ENCODE measurements at regions not wholly inside any gene's neighbourhood (a gene's known extent, or its start where the extent isn't known, plus 50 kb on each side); places are given as distances from the start of the nearest gene placed in this dataset.

DNA sequence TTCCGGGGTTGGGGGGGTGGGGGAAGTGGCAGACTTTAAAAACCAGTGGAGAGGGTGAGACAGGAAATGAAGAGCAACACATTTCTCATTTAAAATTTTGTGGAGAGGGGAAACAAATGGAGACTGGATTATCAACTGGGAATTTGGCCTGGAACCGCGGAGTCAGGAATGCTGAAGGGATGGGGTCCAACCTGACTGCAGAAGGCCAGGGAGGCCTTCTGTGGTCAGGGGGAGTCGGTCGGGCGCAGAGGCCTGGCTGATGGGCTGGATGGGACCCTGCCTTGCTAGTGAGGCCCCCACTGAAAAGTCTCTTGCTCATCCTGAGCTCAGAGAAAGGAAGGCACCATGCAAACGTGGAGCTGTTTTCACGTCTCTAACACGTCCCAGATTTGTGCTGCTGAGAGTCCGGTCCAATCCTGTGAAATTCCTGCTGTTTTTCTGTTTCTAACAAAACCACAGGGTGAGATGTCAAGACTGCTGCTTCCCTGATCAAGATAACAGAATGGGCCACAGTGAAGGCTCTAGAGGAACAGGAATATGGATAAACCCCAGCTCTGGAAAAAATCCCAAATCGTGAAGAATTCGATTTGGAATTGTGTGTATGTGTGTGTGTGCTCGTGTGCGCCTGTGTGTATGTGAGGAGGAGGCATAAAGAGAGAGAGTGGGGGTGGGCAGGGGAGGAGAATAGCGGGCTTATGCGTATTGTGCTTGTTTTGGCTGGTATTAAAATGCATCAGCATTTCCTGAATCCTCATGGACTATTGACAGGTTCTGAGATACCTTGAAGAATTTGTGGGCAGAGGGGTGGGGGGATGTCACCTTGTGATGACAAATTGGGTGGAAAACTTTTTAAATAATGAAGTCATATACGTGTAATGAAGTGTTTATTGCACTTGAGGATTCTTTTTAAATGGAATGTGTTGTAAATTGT lies 117.4 kb downstream of the NGF start:
- Mint-ChIP-seq H3K27me3 (ENCODE audit: low read depth) (no peaks in the 10 kb centered on the region), H3K27ac (no peak overlapping the region; a peak in 1 of 7 replicates), H3K4me3 (no peak overlapping the region), H3K9me3 (no peaks in the 10 kb centered on the region), H3K4me1 (peaks cover 24 to 29% of the 10 kb centered on the region in 2 experiments), H3K36me3 (ENCODE audit: insufficient read depth in 1 of 3, low read depth in 3 of 3) (no peaks in the 10 kb centered on the region)
- no peaks in the 10 kb centered on the region for H4K20me1 ChIP-seq (ENCODE audit: control insufficient read depth, insufficient read depth, insufficient read length)
- H3K27me3 ChIP-seq (ENCODE audit: insufficient read depth, low read length) = no peaks in the 10 kb centered on the region
- 100% methylated on average over 1 of the region's 17 CpGs for WGBS (ENCODE audit: extremely low coverage, insufficient read length, low lambda C conversion rate)
- H3K9me3 ChIP-seq (ENCODE audit: control insufficient read depth, low read depth, low read length) = no peaks in the 10 kb centered on the region
- H2BK15ac ChIP-seq (ENCODE audit: low read depth, low read length) = no peak overlapping the region
- H3K18ac ChIP-seq (ENCODE audit: insufficient read length, low read depth, low read length) = no peak overlapping the region
- DNase-seq = no peak
- no peak overlapping the region for H2AK5ac ChIP-seq (ENCODE audit: insufficient read length, low read length)
- no peaks in the 10 kb centered on the region for H3K79me2 ChIP-seq (ENCODE audit: insufficient read depth, low read length)
- H4K5ac ChIP-seq (ENCODE audit: insufficient read length, low read depth, low read length) = no peak overlapping the region
- no peak overlapping the region for H3K27ac ChIP-seq (ENCODE audit: insufficient read length, low read depth, low read length)
- peaks cover 10% of the 10 kb centered on the region; the same call in 1 of the 2 replicates for H3K4me1 ChIP-seq (ENCODE audit: insufficient read depth, low read length)
- H2BK120ac ChIP-seq (ENCODE audit: low read depth, low read length, poor library complexity, severe bottlenecking) = no peak overlapping the region
- no peak overlapping the region for H2AFZ ChIP-seq (ENCODE audit: low read length)
- no peak overlapping the region for H3K4me2 ChIP-seq (ENCODE audit: insufficient read depth, insufficient read length, low read length)
- no peaks in the 10 kb centered on the region for H3K23me2 ChIP-seq (ENCODE audit: insufficient read length, low read depth, low read length, poor library complexity, severe bottlenecking)
- TF ChIP-seq, protein P1, sequence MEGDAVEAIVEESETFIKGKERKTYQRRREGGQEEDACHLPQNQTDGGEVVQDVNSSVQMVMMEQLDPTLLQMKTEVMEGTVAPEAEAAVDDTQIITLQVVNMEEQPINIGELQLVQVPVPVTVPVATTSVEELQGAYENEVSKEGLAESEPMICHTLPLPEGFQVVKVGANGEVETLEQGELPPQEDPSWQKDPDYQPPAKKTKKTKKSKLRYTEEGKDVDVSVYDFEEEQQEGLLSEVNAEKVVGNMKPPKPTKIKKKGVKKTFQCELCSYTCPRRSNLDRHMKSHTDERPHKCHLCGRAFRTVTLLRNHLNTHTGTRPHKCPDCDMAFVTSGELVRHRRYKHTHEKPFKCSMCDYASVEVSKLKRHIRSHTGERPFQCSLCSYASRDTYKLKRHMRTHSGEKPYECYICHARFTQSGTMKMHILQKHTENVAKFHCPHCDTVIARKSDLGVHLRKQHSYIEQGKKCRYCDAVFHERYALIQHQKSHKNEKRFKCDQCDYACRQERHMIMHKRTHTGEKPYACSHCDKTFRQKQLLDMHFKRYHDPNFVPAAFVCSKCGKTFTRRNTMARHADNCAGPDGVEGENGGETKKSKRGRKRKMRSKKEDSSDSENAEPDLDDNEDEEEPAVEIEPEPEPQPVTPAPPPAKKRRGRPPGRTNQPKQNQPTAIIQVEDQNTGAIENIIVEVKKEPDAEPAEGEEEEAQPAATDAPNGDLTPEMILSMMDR (conservative IDR thresholded peaks at IDR 0.05) = no peak
- no peak overlapping the region for H2BK12ac ChIP-seq (ENCODE audit: insufficient read length, low read depth, low read length)
- H3K79me1 ChIP-seq (ENCODE audit: insufficient read depth, low read depth, low read length, poor library complexity, severe bottlenecking) = no peaks in the 10 kb centered on the region
- no peak overlapping the region for H3K9ac ChIP-seq (ENCODE audit: extremely low read depth, insufficient read length, low read length)
- H3T11ph ChIP-seq (ENCODE audit: low read length) = no peak overlapping the region
- H3K4ac ChIP-seq (ENCODE audit: low read depth, low read length) = no peak overlapping the region
- H4K8ac ChIP-seq (replicated peaks; ENCODE audit: insufficient read length, low read depth, low read length) = no peak overlapping the region
- H3K23ac ChIP-seq (ENCODE audit: insufficient read length, low read depth, low read length) = no peak overlapping the region
- no peak overlapping the region for H2BK20ac ChIP-seq (ENCODE audit: low read depth, low read length, poor library complexity, severe bottlenecking)
- no peak overlapping the region for H3K14ac ChIP-seq (ENCODE audit: insufficient read depth, low read length)
- no peak overlapping the region for H2BK5ac ChIP-seq (ENCODE audit: insufficient read length, low read length)
- no peak overlapping the region for H4K91ac ChIP-seq (ENCODE audit: insufficient read length, low read depth, low read length)
- H3K56ac ChIP-seq (ENCODE audit: insufficient read length, low read depth, low read length) = no peak overlapping the region
